Ecto neural progenitor cell (in vitro differentiated cells): ENCODE measurements at regions not wholly inside any gene's neighbourhood (a gene's known extent, or its start where the extent isn't known, plus 50 kb on each side); places are given as distances from the start of the nearest gene placed in this dataset.
"Not testable (repeated sequence)": the region's sequence is repeated elsewhere in the genome, so short reads cannot be mapped to it uniquely, and the experiment has no call there.

Experiments used
- DNase-seq: peaks from one replicate; pipeline ENCODE4 v3.0.0-alpha.2; 2018; ENCODE audit warnings: low spot score

DNA sequence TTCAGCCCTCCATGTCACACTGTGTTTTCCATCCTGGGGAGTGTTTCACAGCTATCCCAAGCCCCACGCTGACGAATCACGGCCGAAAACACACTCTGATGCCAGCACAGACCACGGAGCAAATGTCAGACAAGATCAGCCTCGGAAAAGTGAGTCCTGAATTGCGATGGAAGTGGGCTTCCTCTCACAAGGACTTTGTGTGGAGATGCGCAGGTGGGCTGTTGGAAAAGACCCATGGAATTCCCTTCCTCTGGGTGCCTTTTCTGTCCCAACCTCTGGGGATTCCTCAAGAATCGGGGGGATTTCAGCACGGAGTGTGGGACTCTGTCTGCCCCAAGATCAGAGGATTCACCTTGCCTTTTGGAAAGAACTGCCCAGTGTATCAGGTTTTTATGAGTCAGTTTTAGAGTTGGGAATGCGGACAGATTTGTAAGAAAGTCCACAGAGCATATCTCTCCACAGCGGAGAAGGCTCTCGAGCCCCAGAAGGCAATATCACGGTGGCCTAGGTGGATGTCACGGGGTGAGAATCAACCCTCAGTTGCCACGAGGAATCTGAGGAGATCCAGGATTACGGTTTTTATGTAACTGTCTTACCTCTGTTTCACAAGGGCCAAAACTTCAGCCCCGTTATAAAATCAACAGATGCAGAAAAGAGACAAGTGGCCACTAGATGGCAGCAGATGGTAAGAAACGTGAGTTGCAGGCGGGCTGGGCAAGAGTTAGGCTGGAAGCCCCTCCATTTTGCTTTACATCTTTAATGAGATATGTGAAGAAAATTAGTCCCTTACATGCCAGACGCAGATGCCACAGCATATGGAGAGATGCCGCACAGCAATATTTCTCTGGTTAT, 201.9 kb downstream of the DAD1 start:
- peak; percentile 77 for DNase-seq

DNA sequence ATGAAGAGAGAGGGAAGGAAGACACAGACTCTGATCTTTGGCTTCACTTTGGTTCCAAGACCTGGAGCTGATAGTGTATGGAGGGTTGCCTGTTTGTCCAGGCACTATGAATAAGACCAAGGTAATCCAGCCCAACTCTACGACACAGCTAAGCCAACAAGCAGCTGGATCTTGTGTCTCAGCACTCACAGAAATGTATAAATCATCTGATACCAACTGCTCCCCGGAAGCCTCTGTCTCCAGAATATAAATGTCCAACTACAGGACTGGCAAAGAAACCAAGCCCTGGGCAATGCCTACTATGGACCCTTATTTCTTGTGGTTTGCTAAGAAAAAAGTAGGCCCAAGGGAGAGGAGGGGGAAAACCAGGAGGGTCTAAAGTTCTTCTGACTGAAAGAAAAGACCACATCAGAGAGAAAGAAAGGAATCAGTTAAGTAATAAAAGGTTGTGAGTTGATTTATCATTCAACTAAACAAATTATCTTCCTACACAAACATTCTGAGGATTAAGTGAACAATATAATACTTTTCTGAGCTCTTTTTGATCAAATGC, 204.0 kb downstream of the DAD1 start:
- DNase-seq: no peak

DNA sequence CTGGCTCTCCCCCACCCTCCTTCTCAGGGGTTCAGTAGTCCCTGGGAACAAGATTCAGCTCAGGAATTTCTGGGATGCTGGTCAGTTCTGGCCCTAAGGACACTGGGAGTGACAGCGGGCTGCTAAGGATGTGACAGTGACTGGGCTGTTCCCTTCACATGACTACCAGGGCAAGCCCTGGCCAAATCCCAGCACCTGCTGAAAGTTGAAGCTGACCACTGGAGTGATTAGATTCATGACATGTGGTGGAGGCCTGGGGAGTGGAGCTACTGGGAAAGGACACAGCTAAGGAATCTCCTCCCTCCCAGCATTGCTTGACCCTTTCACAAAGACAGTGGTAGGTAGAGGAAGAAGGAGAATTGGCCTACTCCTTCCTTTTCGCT, 204.9 kb downstream of the DAD1 start:
- DNase-seq: no peak

DNA sequence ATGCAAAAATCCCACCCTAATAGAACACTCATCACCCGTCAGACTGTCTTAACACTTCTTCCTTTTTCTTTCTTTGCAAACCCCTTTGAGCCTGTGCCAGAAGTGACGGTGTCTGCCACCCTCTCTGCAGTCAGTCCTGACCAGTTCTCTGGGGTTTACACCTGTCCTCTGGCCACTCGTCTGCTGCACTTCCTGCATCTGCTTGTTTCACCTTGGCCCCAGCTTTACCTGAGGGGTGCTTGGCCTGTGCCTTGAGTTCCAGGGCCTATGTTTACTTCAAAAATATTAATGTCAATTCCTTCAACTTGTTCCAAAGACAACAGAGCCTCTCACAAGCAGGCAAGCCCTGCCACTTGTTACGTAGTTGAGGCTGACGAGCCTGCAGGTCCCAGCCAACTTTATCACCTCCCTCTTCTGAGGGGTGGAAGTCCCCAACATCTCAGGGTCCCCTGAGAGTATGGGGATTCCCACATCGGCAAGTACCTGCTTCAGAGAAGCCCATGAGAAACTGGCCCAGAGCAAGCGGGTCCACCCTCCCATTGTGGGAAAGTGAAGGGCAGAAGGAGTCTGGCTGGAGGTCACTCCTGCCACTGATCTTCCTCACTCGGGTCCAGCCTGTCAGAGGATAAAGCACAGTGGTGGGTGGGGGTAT, 205.4 kb downstream of the DAD1 start:
- no peak for DNase-seq

DNA sequence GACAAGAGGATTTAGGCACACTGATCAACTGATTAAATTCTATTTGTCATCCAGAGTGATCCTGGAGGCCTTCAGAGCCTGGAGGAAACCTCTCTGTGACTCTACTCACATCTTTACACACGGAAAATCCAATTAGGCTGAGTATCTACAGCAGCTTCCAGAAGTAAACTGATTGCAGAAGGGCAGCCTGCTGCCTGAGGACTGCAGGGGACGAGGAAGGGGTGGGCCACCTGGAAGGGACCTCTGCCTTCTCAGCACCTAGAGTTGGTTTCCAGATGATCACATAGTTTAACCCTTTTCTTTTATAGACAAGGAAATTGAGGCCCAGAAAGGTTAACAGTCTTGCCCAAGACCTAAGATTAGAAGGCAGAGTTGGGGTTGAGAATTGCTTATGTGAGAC, 206.1 kb downstream of the DAD1 start:
- no peak for DNase-seq

DNA sequence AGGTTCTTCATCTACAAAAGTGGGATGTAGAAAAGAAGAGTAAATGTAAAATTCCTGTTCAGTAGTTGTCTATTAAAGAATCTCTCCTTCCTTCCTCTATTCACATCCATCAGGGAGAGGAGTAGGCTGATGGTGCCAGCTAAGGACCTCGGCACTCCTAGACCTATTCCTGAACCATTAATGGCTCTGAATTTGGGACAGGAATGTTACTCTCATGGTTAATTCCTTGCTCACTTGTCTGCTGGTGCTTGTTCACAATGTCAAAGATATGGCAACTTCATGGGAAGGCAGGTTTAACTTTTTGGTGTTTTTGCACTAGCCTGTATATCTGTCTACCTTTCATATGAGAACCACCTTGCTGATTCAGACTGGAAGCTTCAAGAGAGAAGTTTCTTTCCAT, 206.6 kb downstream of the DAD1 start:
- no peak for DNase-seq

DNA sequence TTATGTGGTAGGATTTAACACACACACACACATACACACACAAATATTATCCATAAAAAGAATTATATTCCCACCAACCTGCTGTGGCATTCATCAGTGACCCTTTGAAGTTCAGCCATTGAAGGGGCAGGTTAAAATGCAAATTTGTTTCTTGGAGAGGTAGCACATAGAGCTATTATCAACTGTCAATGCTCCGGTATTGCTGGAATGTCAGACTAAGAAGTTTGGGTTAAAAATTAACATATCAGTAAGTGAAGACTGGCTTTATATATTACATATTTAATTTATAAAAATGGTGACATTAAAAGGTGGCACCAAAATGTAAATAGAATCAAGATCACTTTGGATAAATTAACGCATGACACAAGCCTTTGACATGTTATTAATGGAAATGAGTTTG, 207.3 kb downstream of the DAD1 start:
- no peak for DNase-seq

DNA sequence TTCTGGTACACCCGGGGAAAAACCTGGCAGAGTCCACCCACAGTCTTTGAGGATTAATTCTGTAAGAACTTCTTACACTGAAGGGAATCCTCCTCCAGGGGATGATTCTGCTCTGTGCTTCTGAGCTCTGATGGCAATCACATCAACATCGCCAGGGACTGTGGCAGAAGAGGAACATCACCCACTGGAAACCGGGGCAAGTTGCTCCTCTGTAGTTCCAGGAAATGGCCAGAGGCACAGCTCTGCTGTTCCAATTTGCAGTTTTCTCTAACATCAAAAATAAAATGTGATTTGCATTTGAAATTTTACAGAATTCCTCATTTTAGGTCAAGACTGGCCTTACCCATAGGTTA, 207.6 kb downstream of the DAD1 start:
- no peak for DNase-seq

DNA sequence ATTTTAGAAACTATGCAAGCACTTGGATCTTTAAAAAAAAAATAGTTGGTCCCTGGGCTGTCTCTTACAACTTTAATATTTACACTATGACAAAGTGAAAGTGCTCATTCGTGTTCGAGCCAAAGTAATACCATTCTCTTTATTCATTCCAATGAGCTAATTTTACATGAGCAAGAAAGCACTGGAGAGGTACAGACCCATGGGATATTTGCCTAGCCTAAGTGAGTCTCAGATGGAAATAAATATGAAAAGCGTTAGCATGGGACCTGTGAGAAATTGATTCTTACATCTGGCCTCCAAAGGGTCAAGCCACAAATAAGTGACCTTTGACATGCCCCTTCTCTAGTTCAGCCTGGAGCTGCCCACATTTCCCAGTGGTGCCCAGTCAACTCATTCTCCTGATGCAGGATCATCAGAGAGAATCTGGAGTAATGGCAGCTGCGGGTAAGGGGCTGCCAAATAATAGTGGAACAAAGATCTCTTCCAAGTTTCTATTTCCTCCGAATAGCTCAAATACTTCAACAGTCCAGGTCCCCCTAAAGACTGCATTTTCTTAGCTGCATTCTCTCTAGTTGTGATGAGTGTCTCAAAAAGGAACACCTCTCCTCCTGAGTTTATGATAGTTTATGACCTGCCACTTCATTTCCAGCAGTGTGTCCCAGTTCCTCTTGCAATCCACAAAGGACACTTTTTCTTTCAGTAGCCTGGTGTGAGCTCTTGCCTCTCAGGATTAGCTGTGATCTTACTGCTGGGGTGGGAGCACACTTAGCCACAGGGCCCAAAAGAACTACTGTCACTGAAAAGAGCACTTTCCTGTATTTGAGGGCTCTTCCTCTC, 208.2 kb downstream of the DAD1 start:
- DNase-seq: no peak

DNA sequence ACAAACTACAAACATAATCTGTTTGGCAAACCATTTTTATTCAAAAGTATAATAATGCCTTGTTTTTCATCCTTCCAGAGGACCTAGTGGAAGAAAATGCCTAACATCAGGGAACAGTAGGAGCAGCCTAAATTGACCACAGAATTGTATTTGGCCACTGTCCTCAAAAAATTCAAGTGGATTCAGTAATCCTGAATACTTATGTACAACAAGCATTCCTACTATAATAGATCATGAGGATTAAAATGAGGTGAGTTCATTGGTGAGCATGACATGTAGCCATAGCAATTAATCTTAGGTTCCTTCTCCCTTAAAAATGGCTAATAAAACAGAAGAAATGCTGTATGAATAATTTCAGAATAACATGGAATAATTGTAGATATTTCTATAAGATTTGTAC, 209.3 kb downstream of the DAD1 start:
- DNase-seq: no peak

DNA sequence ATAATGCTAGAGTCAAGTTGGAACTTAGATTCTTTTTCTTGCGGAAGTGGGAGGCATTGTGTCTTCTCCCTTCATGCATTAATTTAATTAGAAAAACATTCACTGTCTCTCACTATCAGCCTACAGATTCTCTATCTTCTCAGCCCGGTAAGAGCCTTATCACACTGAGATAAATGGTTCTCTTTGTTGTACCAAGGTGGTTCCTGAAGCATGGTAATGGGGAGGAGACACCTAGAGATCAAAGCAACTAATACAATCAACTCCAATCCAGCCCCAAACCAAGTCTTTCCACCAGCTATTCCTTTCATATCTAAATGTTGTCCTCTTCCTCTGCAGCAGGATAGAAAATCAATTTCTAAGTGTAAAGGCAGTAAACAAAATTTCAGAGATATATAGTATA, 210.8 kb downstream of the DAD1 start:
- DNase-seq: no peak

DNA sequence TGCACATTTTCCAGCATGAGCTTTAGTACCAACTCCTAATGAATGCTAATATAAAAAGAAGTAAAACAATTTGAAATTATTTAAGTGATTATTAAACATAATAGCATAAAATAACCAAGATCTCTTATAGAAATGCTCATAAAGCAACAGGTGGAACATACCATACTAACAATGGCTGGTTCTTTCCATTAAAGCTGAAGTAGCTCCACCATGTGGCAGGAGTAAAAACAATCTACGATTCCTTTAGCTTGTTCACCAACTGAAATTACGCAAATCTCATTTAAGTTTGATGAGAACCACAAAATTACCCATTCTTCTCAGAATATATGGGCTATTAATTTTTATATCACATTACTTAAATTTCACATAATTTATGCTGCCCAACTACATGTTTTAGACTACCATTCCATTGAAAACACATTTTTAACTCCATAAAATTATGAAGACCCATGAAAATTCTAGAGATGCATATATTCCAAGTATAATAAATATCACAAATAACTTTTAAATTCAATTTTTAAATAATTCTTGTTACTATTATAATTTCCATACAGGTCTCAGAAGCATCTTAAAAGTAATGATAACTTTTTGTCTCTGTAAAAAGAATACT, 213.6 kb downstream of the DAD1 start:
- no peak for DNase-seq

DNA sequence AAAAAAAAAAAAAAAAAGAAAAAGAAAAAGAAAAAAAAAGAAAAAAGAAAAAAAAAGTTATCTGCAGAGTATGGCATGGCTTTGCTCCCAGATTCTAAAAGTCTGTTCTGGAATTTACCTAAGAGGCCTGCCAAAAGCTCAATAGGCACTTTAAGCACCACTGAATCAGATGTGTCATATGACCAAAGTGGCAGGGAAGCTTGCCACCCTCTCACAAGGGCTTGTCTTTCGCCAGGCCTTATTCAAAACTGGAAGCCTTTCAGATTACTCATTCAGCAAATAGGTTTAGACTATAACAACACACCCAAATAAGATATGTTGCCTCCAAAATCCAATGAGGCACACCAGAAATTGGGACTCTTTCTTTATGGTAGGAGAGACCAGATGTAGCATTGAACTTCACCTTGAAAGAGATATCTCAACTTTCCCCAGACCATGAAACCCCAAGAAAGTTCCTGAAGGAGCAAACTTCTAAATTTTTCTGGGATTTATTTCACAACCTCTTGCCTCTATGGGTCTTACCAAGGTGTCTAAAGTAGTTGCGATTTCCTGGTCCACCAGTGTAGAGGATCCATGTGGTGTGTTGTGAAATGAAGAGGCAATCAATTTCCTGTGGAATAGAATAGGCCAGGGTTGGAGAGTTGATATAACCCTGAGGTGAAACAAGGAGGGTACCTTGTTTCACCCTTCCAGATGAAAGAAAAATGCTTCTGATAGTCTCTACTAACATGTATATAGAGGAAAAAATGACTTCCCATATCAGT, 218.8 kb downstream of the DAD1 start:
- no peak for DNase-seq

DNA sequence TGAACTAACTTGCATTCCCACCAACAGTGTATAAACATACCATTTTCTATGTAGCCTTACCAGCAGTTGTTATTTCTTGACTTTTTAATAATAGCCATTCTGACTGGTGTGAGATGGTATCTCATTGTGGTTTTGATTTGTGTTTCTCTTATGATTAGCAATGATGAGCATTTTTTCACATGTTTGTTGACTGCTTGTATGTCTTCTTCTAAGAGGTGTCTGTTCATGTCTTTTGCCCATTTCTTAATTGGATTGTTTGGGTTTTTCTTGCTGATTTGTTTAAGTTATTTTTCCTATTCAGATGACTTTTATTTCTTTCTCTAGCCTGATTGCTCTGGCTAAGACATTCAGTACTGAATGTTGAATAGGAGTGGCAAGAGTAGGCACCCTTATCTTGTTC, 230.3 kb downstream of the DAD1 start:
- no peak for DNase-seq

DNA sequence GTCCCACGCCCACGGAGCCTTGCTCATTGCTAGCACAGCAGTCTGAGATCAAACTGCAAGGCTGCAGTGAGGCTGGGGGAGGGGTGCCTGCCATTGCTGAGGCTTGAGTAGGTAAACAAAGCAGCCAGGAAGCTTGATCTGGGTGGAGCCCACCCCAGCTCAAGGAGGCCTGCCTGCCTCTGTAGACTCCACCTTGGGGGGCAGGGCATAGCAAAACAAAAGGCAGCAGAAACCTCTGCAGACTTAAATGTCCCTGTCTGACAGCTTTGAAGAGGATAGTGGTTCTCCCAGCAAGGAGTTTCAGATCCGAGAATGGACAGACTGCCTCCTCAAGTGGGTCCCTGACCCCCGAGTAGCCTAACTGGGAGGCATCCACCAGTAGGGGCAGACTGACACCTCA, 239.7 kb downstream of the DAD1 start:
- DNase-seq: not testable (repeated sequence)

DNA sequence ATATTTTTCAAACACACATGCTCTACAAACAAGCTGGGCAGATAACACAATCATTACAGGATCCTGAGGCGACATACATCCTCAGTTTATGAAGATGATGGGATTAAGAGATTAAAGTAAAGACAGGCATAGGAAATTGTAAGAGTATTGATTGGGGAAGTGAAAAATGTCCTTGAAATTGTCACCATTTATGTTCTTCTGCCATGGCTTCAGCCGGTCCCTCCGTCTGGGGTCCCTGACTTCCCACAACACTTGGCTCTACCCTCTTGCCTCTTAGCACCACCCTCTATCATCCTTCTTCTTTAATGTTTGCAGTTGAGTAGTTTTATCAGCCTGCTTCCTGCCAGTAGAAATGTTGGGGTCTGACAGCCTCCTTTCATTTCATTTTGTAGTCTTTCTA, 244.4 kb downstream of the DAD1 start:
- no peak for DNase-seq

DNA sequence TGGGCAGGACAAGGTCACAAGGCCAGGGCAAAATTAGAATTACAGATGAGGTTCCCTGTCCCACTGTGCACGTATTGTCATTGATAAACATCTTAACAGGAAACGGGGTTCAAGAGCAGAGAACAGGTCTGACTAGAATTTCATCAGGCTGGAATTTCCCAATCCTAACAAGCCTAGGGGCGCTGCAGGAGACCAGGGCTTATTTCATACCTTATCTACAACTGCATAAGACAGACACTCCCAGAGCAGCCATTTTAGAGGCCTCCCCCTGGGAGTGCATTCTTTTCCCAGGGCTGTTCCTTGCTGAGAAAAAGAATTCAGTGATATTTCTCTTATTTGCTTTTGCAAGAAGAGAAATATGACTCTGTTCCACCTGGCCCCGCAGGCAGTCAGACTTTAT, 244.8 kb downstream of the DAD1 start:
- not testable (repeated sequence) for DNase-seq

DNA sequence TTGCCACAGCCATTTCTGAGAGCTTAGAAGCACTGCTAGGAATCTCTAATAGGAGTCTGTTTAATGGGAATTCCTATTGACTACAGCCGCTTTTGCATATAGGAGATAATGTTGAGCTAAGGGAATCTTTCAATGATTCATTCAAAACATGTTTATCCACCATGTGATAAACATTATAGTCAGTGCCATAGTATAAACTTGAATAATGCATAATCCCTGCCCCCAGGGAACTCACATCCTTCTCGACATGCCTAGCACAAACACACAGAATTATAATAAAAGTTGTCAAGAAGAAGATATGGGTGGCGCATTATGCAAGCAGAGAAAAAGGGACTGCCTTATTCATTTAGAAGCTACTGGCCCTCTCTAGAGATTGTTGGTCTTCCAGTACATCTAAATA, 248.0 kb downstream of the DAD1 start:
- DNase-seq: no peak

DNA sequence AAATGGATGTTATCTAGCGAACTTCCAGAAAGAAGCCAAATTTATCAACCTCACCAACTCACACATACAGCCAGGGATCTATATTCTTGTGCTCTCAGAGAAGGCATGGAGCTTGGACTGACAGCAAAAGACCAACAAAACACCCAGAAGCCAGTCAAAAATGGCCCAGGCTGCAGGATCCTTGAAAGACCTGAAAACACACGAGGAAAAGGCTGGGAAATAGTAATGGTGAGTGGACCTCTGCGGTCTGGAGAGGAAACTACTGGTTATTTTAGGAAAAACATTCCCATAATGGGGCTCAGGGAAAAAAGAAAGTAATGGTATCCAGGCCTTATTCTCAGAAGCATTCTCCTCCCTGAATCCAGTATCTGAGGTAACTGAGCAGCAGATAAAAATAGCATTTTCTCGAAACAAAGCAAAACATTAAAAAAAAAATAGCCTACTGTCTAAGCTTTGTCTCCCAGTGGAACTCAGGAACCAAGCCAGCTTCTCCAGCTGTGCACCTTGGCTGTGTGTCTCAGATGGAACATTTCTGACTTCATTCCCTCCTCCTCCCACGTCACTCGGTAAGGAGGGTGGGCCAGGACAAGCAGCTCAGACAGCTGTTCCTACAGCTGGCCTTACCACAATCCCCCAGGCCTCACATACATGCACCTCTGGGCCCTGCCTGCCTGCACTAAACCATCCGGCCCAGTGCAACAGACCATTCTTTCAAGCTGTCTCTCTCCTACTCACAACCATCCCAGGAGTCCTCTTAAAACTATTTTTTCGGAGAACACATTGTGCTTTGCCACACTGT, 249.9 kb downstream of the DAD1 start:
- DNase-seq: no peak

DNA sequence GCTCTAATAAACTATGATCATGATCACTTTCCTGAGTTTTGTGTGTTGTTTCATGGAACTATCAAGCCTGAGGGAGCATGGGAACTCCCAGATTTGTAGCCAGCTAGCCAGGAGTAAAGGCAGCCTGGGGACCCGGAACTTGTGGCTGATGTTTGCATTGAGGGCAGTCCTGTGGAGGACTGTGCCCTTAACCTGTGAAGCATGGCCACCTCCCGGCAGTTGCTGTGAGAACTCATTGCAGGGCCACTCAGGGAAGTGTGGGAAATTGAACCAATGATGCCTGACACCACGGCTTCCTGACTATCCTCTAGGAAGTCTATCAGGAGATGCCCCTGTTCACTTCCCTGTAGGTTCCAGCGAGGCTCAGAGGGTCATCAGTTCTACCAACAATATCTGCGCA, 250.6 kb downstream of the DAD1 start:
- no peak for DNase-seq

DNA sequence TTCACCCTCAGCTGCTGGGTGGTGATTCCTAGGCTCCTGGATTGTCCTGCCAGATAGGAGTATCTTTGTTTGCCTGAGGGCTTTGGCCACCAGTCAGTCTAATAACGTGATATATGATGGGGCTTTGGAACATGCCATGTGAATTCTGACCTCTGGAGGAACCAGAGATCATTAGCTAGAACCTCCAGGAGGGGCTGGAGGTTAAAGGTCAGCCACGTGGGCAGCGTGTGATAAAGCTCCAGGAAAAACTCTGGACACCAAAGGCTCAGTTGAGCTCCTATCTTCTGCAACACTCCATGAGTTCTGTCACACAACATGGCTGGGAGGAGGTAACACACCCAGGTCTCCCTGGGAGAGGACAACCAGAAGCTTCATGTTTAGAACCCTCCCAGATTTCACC, 251.1 kb downstream of the DAD1 start:
- DNase-seq: no peak
